TTC549 (cell line): ENCODE measurements at regions not wholly inside any gene's neighbourhood (a gene's known extent, or its start where the extent isn't known, plus 50 kb on each side); places are given as distances from the start of the nearest gene placed in this dataset.

Experiments used
- FAIRE-seq: peaks from 2 replicates; lab custom pipeline; 2012; peaks lifted over from hg19 to GRCh38; lab: Jason Lieb, UNC

GRCh38 chr13:105442949-105443699, 1092.3 kb downstream of the EFNB2 start:
- FAIRE-seq: no peak

GRCh38 chr13:105442040-105442439, 1093.4 kb downstream of the EFNB2 start:
- FAIRE-seq: no peak

GRCh38 chr13:105441051-105441750, 1094.3 kb downstream of the EFNB2 start:
- FAIRE-seq: no peak

GRCh38 chr13:105436943-105437342, 1098.5 kb downstream of the EFNB2 start:
- FAIRE-seq: no peak

GRCh38 chr13:105432438-105432837, 1103.0 kb downstream of the EFNB2 start:
- no peak for FAIRE-seq

GRCh38 chr13:105428811-105429210, 1106.7 kb downstream of the EFNB2 start:
- no peak for FAIRE-seq

GRCh38 chr13:105426441-105426840, 1109.0 kb downstream of the EFNB2 start:
- FAIRE-seq: no peak

- FAIRE-seq: no peak
These were observed 1120.8 kb downstream of the EFNB2 start for GRCh38 chr13:105414639-105415038.

GRCh38 chr13:105412171-105412570, 1123.3 kb downstream of the EFNB2 start:
- no peak for FAIRE-seq

GRCh38 chr13:105410602-105411001, 1124.9 kb downstream of the EFNB2 start:
- FAIRE-seq: no peak

- FAIRE-seq: no peak
These were observed 1128.9 kb downstream of the EFNB2 start for GRCh38 chr13:105406551-105406950.

GRCh38 chr13:105403086-105403485, 1132.4 kb downstream of the EFNB2 start:
- FAIRE-seq: no peak

GRCh38 chr13:105395041-105395440, 1140.4 kb downstream of the EFNB2 start:
- FAIRE-seq: no peak

GRCh38 chr13:105389373-105389772, 1146.1 kb downstream of the EFNB2 start:
- no peak for FAIRE-seq

GRCh38 chr13:105377452-105377851, 1158.0 kb downstream of the EFNB2 start:
- no peak for FAIRE-seq

- no peak for FAIRE-seq
These were observed 1165.3 kb downstream of the EFNB2 start for GRCh38 chr13:105370011-105370650.

GRCh38 chr13:105368781-105369180, 1166.7 kb downstream of the EFNB2 start:
- no peak for FAIRE-seq

GRCh38 chr13:105365831-105366230, 1169.6 kb downstream of the EFNB2 start:
- FAIRE-seq: no peak

- no peak for FAIRE-seq
These were observed 1170.4 kb downstream of the EFNB2 start for GRCh38 chr13:105365021-105365550.

- no peak for FAIRE-seq
These were observed 1171.3 kb downstream of the EFNB2 start for GRCh38 chr13:105364191-105364590.

- no peak for FAIRE-seq
These were observed 1171.9 kb downstream of the EFNB2 start for GRCh38 chr13:105363261-105364190.

- no peak for FAIRE-seq
These were observed 1181.8 kb downstream of the EFNB2 start for GRCh38 chr13:105353654-105354053.
